ENCODE measurements at regions not wholly inside any gene's neighbourhood (a gene's known extent, or its start where the extent isn't known, plus 50 kb on each side); places are given as distances from the start of the nearest gene placed in this dataset.

DNA sequence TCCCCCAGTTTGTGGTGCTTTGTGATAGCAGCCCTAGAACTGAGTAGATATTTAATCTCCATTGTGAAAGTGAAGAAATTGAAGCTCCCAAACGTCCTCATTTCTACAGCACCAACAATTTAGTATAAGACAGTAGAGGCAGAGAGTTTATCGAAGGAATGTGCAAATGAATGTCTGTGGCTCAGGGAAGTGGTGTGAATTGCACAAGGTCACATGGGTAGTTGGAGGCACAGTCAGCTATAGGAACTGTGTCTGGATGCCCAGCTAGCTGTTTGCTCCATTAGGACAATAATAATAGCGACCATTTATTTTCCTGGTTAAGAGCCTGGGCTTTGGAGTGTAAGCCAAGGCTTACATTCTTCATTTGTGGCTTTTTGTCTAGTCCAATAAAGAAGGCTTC lies 144.4 kb upstream of the USP24 start:
- no peak for TF ChIP-seq GABPA (IDR thresholded peaks at IDR 0.05; ENCODE audit: low read depth)
- TF ChIP-seq POLR2AphosphoS5 (IDR thresholded peaks at IDR 0.05; ENCODE audit: low read depth): no peak
- H3K27me3 ChIP-seq (ENCODE audit: insufficient read depth, poor library complexity, severe bottlenecking): peaks cover 4% of the 10 kb centered on the region
- no peak overlapping the region for H3K27ac ChIP-seq (replicated peaks)
- DNase-seq (ENCODE audit: low read depth in 1 of 2, low spot score in 1 of 2): no peak
- no peak overlapping the region for H3K4me3 ChIP-seq (replicated peaks; ENCODE audit: insufficient read depth, low read length)

DNA sequence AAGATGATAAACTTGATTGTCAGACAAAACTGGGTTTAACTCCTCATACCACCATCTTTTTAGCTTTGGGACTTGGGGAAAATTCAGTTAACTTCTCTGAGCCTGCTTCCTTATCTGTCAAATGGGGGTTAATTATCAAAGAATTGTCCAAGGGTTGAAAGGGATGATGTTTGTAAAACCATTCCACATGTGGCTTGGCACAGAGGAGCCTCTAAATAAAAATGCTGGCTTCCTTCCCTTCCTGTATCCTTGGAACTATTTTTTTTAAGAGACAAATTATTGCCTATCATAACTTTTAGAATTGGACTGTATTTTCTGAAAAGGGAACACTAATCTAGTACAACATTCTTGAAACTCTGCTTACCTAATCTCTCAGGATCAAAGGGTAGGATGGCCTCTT lies 143.4 kb upstream of the USP24 start:
- no peak for DNase-seq (ENCODE audit: low read depth in 1 of 2, low spot score in 1 of 2)
- no peak overlapping the region for H3K4me3 ChIP-seq (replicated peaks; ENCODE audit: insufficient read depth, low read length)
- no peak for TF ChIP-seq SPI1 (IDR thresholded peaks at IDR 0.05; ENCODE audit: borderline replicate concordance, low read depth)
- TF ChIP-seq, protein P1, sequence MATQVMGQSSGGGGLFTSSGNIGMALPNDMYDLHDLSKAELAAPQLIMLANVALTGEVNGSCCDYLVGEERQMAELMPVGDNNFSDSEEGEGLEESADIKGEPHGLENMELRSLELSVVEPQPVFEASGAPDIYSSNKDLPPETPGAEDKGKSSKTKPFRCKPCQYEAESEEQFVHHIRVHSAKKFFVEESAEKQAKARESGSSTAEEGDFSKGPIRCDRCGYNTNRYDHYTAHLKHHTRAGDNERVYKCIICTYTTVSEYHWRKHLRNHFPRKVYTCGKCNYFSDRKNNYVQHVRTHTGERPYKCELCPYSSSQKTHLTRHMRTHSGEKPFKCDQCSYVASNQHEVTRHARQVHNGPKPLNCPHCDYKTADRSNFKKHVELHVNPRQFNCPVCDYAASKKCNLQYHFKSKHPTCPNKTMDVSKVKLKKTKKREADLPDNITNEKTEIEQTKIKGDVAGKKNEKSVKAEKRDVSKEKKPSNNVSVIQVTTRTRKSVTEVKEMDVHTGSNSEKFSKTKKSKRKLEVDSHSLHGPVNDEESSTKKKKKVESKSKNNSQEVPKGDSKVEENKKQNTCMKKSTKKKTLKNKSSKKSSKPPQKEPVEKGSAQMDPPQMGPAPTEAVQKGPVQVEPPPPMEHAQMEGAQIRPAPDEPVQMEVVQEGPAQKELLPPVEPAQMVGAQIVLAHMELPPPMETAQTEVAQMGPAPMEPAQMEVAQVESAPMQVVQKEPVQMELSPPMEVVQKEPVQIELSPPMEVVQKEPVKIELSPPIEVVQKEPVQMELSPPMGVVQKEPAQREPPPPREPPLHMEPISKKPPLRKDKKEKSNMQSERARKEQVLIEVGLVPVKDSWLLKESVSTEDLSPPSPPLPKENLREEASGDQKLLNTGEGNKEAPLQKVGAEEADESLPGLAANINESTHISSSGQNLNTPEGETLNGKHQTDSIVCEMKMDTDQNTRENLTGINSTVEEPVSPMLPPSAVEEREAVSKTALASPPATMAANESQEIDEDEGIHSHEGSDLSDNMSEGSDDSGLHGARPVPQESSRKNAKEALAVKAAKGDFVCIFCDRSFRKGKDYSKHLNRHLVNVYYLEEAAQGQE (IDR thresholded peaks at IDR 0.05; ENCODE audit: insufficient replicate concordance, low read depth): no peak
- no peak for TF ChIP-seq POLR2AphosphoS5 (IDR thresholded peaks at IDR 0.05; ENCODE audit: low read depth)
- no peak for TF ChIP-seq GABPA (IDR thresholded peaks at IDR 0.05; ENCODE audit: low read depth)
- TF ChIP-seq, protein P2, sequence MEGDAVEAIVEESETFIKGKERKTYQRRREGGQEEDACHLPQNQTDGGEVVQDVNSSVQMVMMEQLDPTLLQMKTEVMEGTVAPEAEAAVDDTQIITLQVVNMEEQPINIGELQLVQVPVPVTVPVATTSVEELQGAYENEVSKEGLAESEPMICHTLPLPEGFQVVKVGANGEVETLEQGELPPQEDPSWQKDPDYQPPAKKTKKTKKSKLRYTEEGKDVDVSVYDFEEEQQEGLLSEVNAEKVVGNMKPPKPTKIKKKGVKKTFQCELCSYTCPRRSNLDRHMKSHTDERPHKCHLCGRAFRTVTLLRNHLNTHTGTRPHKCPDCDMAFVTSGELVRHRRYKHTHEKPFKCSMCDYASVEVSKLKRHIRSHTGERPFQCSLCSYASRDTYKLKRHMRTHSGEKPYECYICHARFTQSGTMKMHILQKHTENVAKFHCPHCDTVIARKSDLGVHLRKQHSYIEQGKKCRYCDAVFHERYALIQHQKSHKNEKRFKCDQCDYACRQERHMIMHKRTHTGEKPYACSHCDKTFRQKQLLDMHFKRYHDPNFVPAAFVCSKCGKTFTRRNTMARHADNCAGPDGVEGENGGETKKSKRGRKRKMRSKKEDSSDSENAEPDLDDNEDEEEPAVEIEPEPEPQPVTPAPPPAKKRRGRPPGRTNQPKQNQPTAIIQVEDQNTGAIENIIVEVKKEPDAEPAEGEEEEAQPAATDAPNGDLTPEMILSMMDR (IDR thresholded peaks at IDR 0.05; ENCODE audit: insufficient read depth, low read length): no peak

DNA sequence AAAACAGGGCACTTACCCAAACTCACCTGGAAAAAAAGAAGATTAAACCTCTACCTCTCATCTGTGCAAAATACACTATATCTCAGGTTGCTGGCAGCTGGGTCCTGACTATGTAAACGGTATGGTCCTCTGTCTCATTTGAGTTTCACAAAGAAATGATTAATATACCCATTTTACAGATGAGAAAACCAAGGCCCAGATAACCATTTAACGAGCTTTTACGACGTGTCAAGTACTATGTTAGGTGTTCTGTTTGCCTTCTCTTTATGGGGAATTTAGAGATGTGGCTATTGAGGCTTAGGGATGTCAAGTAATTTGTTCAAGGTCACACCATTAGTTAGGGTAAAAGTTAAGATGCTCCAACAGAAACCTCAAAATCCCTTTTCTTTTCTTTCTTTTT lies 140.4 kb upstream of the USP24 start:
- TF ChIP-seq GABPA (IDR thresholded peaks at IDR 0.05; ENCODE audit: low read depth) (no peak), SPI1 (IDR thresholded peaks at IDR 0.05; ENCODE audit: borderline replicate concordance, low read depth) (no peak), POLR2AphosphoS5 (IDR thresholded peaks at IDR 0.05; ENCODE audit: low read depth) (no peak)
- TF ChIP-seq, protein P2 (IDR thresholded peaks at IDR 0.05; ENCODE audit: insufficient read depth, low read length): no peak
- TF ChIP-seq, protein P1 (IDR thresholded peaks at IDR 0.05; ENCODE audit: insufficient replicate concordance, low read depth): no peak
- no peaks in the 10 kb centered on the region for H3K27me3 ChIP-seq (ENCODE audit: insufficient read depth, poor library complexity, severe bottlenecking)
- H3K4me3 ChIP-seq (replicated peaks; ENCODE audit: insufficient read depth, low read length): no peak overlapping the region
- DNase-seq (ENCODE audit: low read depth in 1 of 2, low spot score in 1 of 2): no peak
- H3K27ac ChIP-seq (replicated peaks): no peak overlapping the region

More for the DNA sequence above, 143.4 kb upstream of the USP24 start:
- peaks cover 4% of the 10 kb centered on the region for H3K27me3 ChIP-seq (ENCODE audit: insufficient read depth, poor library complexity, severe bottlenecking)
- no peak overlapping the region for H3K27ac ChIP-seq (replicated peaks)

DNA sequence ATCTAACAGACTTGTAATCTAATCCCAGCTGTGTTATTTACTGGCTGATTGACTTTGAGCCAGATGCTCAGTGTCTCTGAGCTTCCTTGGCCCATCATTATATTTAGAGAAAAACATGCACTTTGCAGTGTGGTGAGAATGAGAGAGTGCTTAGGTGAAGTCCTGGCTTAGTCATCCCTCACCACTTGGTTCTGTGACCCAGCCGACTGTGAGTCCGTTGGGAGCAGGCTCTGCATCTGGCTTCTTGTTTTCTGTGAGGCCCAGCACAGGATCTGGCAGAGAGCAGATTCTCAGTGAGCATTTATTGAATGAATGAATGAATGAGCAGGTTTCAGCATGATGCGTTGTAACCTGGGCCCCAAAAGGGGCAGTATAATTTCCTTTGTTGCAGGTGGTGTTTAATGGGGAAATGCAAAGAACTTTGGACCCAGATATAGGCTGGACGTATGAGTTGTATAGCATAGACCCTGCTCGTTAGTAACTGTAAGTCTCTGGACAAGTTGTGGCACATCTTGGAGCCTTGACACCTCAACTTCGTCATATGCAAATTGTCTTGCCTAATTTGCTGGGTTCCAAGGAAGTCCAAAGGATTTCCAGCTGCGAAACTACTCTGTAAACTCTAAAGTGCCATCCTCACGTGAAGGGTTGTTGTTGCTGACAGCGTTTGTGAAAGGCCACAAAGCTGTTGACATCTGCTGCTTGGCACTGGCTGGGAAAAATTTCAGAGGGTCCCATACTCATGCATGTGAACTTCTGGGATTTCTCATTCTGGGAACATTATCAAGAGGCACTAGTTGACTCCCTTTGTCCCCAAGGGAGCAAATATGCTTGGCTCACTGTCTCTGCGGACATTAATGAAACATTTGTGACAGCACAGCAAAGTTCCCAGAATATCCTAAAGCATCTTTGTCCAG lies 138.8 kb upstream of the USP24 start:
- Histone ChIP-seq H3K4me3 (replicated peaks; ENCODE audit: insufficient read depth, low read length) (no peak overlapping the region), H3K27me3 (ENCODE audit: insufficient read depth, poor library complexity, severe bottlenecking) (no peaks in the 10 kb centered on the region), H3K27ac (replicated peaks) (no peak overlapping the region)
- DNase-seq (ENCODE audit: low read depth in 1 of 2, low spot score in 1 of 2): no peak
- TF ChIP-seq GABPA (IDR thresholded peaks at IDR 0.05; ENCODE audit: low read depth): no peak
